Gastrocnemius medialis (tissue), 4 donors: ENCODE measurements at regions not wholly inside any gene's neighbourhood (a gene's known extent, or its start where the extent isn't known, plus 50 kb on each side); places are given as distances from the start of the nearest gene placed in this dataset.

Source experiments
- POLR2A ChIP-seq, 2 donors: fragments of 450-650 bp; IDR thresholded peaks; one replicate each; pipeline ENCODE4 v1.6.1; 2017; ENCODE audit warnings: antibody characterized with exemption in 2 of 2, mild to moderate bottlenecking in 2 of 2, moderate library complexity in 2 of 2
- TF ChIP-seq, protein P1 (sequence below), 5 experiments: fragments of 450-650 bp in 3 of 5; fragments of 200-600 bp in 2 of 5; sonication (generic) in 2 of 5; IDR thresholded peaks in 4 of 5; conservative IDR thresholded peaks in 1 of 5; 1 replicate in 4 of 5; 2 replicates in 1 of 5; pipeline ENCODE4 v1.5.1; 2016 to 2019; ENCODE audit warnings: antibody characterized with exemption in 5 of 5, mild to moderate bottlenecking in 3 of 5, moderate library complexity in 3 of 5

DNA sequence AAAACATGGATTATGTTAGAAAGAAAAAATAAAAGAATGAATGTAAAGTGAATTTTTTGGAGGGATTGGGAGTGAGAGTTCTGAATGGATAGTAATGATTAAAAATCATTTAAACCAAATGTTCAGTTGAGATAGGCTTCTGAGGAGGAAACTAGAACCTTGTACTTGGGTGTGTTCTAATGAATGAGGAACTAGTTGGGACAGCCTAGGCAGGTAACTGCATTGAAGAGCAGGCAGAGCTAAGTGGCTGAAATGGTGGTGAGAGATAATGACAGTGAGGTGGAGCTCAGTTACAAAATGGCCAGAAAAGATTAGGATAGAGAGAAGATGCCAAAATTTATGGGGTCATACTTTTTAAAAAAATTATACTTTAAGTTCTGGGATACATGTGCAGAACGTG is 132.9 kb downstream of the ATP23 start:
- TF ChIP-seq POLR2A (IDR thresholded peaks at IDR 0.05), result no peak
- TF ChIP-seq, protein P1, sequence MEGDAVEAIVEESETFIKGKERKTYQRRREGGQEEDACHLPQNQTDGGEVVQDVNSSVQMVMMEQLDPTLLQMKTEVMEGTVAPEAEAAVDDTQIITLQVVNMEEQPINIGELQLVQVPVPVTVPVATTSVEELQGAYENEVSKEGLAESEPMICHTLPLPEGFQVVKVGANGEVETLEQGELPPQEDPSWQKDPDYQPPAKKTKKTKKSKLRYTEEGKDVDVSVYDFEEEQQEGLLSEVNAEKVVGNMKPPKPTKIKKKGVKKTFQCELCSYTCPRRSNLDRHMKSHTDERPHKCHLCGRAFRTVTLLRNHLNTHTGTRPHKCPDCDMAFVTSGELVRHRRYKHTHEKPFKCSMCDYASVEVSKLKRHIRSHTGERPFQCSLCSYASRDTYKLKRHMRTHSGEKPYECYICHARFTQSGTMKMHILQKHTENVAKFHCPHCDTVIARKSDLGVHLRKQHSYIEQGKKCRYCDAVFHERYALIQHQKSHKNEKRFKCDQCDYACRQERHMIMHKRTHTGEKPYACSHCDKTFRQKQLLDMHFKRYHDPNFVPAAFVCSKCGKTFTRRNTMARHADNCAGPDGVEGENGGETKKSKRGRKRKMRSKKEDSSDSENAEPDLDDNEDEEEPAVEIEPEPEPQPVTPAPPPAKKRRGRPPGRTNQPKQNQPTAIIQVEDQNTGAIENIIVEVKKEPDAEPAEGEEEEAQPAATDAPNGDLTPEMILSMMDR (IDR thresholded peaks at IDR 0.05 in 4 of 5, conservative IDR thresholded peaks at IDR 0.05 in 1 of 5), result no peak
